ENCODE measurements at regions not wholly inside any gene's neighbourhood (a gene's known extent, or its start where the extent isn't known, plus 50 kb on each side); places are given as distances from the start of the nearest gene placed in this dataset.

- TF ChIP-seq CTCF (IDR thresholded peaks at IDR 0.05): no peak
- no peak overlapping the region for H3K27ac ChIP-seq
Measured at GRCh38 chr1:223006371-223006770, 136.7 kb downstream of the TLR5 start.

DNA sequence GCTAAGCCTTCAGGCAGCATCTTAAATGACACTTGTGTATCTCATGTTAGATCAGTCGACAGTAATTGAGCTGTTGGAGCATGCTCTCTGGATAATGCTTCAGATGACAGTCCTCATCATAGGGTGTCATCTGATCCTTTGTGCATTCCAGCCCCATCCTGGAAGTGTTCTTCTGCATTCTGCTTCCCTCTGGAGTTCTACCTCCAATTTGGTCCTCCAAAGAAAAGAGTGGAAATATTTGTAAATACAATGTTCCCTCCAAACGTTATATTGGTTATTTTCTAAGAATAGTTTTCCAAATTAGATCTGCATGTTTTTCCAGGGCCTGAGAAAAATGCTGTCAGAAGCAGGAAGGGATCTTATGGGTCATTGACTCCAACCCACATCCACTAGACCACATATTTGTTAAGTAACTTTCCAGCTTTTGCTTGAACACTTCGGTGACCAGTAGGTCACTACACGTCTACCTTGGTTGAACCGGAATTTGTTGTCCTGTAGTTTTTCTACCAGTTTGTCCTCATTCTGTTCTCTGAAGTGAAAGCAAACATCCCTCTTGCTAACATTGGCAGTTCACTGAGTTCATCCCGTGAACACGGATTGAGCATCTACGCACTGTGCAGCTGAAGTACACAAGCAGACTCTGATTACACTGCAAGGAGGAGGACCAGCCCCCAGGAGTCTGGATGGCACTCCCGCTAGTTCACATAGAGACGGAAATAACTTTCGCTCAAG, 136.0 kb downstream of the TLR5 start:
- no peak for TF ChIP-seq CTCF (IDR thresholded peaks at IDR 0.05)
- TF ChIP-seq ZFX (IDR thresholded peaks at IDR 0.05; ENCODE audit: borderline replicate concordance): no peak
- no peak overlapping the region for H3K27ac ChIP-seq

- no peak overlapping the region for H3K27ac ChIP-seq
Measured at GRCh38 chr1:223007935-223008334, 135.1 kb downstream of the TLR5 start.

GRCh38 chr1:223008808-223009207, 134.2 kb downstream of the TLR5 start:
- TF ChIP-seq ZFX (IDR thresholded peaks at IDR 0.05; ENCODE audit: borderline replicate concordance) (no peak), CTCF (IDR thresholded peaks at IDR 0.05) (no peak)
- no peak overlapping the region for H3K27ac ChIP-seq

More at GRCh38 chr1:223007935-223008334, 135.1 kb downstream of the TLR5 start:
- TF ChIP-seq CTCF (IDR thresholded peaks at IDR 0.05): no peak
- no peak for TF ChIP-seq ZFX (IDR thresholded peaks at IDR 0.05; ENCODE audit: borderline replicate concordance)

DNA sequence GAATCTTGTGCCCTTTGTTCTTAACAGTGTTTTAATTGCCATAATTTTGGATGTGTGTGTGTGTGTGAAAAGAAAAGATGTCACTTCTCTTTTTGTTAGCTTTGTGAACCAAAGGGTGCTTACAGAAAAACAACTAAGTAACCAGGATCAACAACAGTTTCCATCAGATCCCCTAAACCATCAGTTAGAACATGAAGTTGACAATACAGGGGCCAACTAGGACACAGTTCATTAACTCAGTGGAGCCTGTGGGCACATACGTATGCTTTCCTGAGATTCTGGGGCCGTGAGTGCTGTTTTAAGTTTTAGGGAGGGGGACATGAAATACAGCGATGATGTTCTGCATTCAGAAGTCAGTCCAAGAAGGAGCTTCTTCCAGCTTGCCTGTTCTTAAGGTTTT, 133.6 kb downstream of the TLR5 start:
- TF ChIP-seq CTCF (IDR thresholded peaks at IDR 0.05) (no peak), ZFX (IDR thresholded peaks at IDR 0.05; ENCODE audit: borderline replicate concordance) (no peak)
- no peak overlapping the region for H3K27ac ChIP-seq

- TF ChIP-seq CTCF (IDR thresholded peaks at IDR 0.05) (no peak), ZFX (IDR thresholded peaks at IDR 0.05; ENCODE audit: borderline replicate concordance) (no peak)
- no peak overlapping the region for H3K27ac ChIP-seq
Measured at GRCh38 chr1:223010582-223011504, 132.2 kb downstream of the TLR5 start.

GRCh38 chr1:223011505-223011856, 131.6 kb downstream of the TLR5 start:
- TF ChIP-seq CTCF (IDR thresholded peaks at IDR 0.05): no peak
- TF ChIP-seq ZFX (IDR thresholded peaks at IDR 0.05; ENCODE audit: borderline replicate concordance): no peak
- H3K27ac ChIP-seq: no peak overlapping the region
